ENCODE measurements at regions not wholly inside any gene's neighbourhood (a gene's known extent, or its start where the extent isn't known, plus 50 kb on each side); places are given as distances from the start of the nearest gene placed in this dataset.

DNA sequence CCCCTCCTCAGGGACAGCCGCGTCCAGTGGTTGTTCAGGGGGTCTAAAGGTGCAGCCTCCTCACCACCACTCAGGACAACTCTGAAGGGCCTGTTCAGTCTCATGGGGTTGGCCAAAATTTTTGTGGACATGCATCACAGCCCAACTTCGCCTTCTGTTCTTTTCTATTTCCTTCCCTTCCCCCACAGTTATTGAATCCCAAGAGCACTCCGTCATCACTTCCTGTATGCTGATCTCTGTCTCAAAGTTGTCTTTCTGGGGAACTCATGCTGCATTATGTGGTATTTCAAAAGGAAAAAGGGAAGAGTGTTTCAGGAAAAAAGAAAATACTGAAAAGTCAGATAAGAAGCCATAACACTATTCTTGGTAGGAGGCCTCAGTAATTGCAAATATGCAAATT is 355.4 kb downstream of the CAAP1 start:
- Mint-ChIP-seq H3K27ac (no peak overlapping the region), H3K36me3 (no peaks in the 10 kb centered on the region), H3K9me3 (no peaks in the 10 kb centered on the region), H3K27me3 (peaks cover 5% of the 10 kb centered on the region), H3K4me3 (no peak overlapping the region), H3K4me1 (ENCODE audit: unreplicated experiment) (no peaks in the 10 kb centered on the region)
- no peak for DNase-seq (ENCODE audit: extremely low spot score, unreplicated experiment)
- TF ChIP-seq, protein P1, sequence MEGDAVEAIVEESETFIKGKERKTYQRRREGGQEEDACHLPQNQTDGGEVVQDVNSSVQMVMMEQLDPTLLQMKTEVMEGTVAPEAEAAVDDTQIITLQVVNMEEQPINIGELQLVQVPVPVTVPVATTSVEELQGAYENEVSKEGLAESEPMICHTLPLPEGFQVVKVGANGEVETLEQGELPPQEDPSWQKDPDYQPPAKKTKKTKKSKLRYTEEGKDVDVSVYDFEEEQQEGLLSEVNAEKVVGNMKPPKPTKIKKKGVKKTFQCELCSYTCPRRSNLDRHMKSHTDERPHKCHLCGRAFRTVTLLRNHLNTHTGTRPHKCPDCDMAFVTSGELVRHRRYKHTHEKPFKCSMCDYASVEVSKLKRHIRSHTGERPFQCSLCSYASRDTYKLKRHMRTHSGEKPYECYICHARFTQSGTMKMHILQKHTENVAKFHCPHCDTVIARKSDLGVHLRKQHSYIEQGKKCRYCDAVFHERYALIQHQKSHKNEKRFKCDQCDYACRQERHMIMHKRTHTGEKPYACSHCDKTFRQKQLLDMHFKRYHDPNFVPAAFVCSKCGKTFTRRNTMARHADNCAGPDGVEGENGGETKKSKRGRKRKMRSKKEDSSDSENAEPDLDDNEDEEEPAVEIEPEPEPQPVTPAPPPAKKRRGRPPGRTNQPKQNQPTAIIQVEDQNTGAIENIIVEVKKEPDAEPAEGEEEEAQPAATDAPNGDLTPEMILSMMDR (conservative IDR thresholded peaks at IDR 0.05): no peak

DNA sequence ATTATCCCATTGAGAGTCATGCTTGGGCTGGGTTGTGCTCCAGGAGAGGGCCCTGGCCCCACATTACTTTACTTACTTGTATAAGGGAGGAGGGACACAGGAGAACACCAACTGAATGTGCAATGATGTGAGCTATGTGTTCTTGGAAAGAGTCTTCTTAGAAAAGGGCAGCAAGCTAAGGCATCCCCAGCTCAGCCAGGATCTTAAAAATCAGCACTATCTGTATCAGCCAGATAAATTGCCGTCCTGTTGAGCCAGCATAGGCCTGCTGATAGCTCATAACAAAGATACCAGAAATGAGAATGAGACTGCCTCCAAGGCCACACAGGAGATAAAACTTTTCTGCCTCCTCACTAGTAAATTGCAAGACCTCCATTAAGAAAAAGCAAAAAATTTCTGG is 357.5 kb downstream of the CAAP1 start:
- H3K27me3 Mint-ChIP-seq: peaks cover 9% of the 10 kb centered on the region

DNA sequence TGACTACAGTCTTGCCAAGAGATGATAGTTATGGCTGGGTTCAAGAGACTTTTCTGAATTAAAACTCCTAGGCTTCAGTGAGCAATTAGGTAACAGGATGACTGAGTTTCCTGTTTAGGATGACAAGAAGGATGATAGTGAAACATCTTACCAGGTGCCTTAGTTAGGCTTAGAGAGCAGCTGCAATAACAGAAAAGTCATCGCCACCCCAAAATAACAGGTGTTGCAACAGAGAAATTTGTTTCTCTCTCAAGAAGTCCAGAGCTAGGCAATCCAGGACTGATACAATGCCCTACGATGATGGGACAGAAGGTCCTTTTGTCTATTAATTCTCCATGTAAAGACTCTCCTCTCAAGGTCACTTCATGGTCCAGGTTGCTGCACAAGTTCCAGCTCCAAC is 361.8 kb downstream of the CAAP1 start:
- peaks cover 16% of the 10 kb centered on the region for H3K27me3 Mint-ChIP-seq
- H3K4me3 Mint-ChIP-seq: no peak overlapping the region
- TF ChIP-seq, protein P1 (conservative IDR thresholded peaks at IDR 0.05): no peak
- H3K27ac Mint-ChIP-seq: no peak overlapping the region
- DNase-seq (ENCODE audit: extremely low spot score, unreplicated experiment): no peak
- H3K9me3 Mint-ChIP-seq: no peaks in the 10 kb centered on the region
- no peaks in the 10 kb centered on the region for H3K36me3 Mint-ChIP-seq
- no peaks in the 10 kb centered on the region for H3K4me1 Mint-ChIP-seq (ENCODE audit: unreplicated experiment)

More for the DNA sequence above, 357.5 kb downstream of the CAAP1 start:
- DNase-seq (ENCODE audit: extremely low spot score, unreplicated experiment): no peak
- TF ChIP-seq, protein P1 (conservative IDR thresholded peaks at IDR 0.05): no peak
- no peaks in the 10 kb centered on the region for H3K9me3 Mint-ChIP-seq
- no peaks in the 10 kb centered on the region for H3K36me3 Mint-ChIP-seq
- H3K4me3 Mint-ChIP-seq: no peak overlapping the region
- no peaks in the 10 kb centered on the region for H3K4me1 Mint-ChIP-seq (ENCODE audit: unreplicated experiment)
- no peak overlapping the region for H3K27ac Mint-ChIP-seq

DNA sequence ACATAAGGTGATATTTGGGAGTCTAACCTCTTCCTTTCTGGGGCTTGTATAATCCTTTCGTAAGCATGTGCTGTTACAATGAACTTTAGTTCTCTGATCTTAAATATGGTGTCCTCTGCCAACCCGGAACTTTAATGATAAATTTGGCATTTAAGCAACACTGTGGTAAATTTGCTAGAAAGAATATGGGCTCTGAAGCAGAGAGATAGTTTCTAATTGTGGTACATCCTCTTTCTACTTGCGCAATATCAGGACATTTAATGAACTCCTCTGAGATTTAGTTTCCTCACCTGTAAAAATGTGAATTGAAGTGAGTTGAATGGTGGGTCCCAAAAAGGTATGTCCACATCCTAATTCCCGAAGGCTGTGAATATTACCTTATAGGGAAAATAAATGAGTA is 364.7 kb downstream of the CAAP1 start:
- TF ChIP-seq, protein P1 (conservative IDR thresholded peaks at IDR 0.05): no peak
- no peaks in the 10 kb centered on the region for H3K9me3 Mint-ChIP-seq
- no peaks in the 10 kb centered on the region for H3K4me1 Mint-ChIP-seq (ENCODE audit: unreplicated experiment)
- H3K27ac Mint-ChIP-seq: no peak overlapping the region
- H3K27me3 Mint-ChIP-seq: peaks cover 18% of the 10 kb centered on the region
- H3K4me3 Mint-ChIP-seq: no peak overlapping the region
- H3K36me3 Mint-ChIP-seq: no peaks in the 10 kb centered on the region
- no peak for DNase-seq (ENCODE audit: extremely low spot score, unreplicated experiment)

DNA sequence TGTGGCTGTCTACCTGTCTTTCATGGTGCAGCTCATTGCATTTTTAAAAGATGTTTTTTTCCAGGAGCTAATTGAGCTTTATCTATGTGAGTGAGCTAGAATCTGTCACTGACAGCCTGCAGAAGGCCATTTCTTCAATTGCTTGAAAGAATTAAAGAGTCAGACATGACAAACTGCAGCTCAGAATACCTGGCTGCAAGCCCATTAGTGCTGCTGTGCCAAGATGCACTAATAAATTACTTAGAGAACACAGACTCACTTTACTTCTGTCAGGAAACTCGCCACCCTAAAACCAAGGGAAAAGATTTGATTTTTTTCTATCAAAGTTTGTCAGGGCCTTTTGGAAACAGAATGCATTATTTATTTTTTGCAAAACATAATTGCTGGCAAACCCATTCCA is 368.3 kb downstream of the CAAP1 start:
- DNase-seq (ENCODE audit: extremely low spot score, unreplicated experiment): no peak
- TF ChIP-seq, protein P1 (conservative IDR thresholded peaks at IDR 0.05): no peak
- H3K4me3 Mint-ChIP-seq: no peak overlapping the region
- H3K27me3 Mint-ChIP-seq: peaks cover 13% of the 10 kb centered on the region
- no peaks in the 10 kb centered on the region for H3K4me1 Mint-ChIP-seq (ENCODE audit: unreplicated experiment)
- no peak overlapping the region for H3K27ac Mint-ChIP-seq
- no peaks in the 10 kb centered on the region for H3K36me3 Mint-ChIP-seq
- H3K9me3 Mint-ChIP-seq: no peaks in the 10 kb centered on the region

DNA sequence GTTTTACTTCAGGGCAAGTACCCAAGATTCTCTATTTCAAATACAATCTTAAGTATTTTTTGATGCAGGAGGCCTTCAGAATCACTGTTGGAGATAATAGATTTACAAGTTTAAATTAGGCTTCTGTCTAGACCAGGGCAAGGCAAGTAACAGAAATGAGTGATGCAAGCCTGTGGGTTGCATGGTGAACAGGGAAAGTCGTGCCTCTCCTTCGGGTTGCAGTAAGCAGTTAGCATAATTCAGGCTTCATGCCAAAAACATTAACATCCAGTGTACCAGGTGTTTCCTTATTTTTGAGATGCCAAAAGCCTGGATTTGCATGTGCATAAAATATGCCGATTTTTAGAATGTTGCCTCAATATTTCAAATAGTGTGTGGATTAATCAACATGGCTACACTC is 369.0 kb downstream of the CAAP1 start:
- Mint-ChIP-seq H3K9me3 (no peaks in the 10 kb centered on the region), H3K4me1 (ENCODE audit: unreplicated experiment) (no peaks in the 10 kb centered on the region)

More for the DNA sequence above, 369.0 kb downstream of the CAAP1 start:
- Mint-ChIP-seq H3K4me3 (no peak overlapping the region), H3K36me3 (no peaks in the 10 kb centered on the region), H3K27ac (no peak overlapping the region), H3K27me3 (peaks cover 13% of the 10 kb centered on the region)
- no peak for DNase-seq (ENCODE audit: extremely low spot score, unreplicated experiment)
- TF ChIP-seq, protein P1 (conservative IDR thresholded peaks at IDR 0.05): no peak
